ENCODE measurements at regions not wholly inside any gene's neighbourhood (a gene's known extent, or its start where the extent isn't known, plus 50 kb on each side); places are given as distances from the start of the nearest gene placed in this dataset.

DNA sequence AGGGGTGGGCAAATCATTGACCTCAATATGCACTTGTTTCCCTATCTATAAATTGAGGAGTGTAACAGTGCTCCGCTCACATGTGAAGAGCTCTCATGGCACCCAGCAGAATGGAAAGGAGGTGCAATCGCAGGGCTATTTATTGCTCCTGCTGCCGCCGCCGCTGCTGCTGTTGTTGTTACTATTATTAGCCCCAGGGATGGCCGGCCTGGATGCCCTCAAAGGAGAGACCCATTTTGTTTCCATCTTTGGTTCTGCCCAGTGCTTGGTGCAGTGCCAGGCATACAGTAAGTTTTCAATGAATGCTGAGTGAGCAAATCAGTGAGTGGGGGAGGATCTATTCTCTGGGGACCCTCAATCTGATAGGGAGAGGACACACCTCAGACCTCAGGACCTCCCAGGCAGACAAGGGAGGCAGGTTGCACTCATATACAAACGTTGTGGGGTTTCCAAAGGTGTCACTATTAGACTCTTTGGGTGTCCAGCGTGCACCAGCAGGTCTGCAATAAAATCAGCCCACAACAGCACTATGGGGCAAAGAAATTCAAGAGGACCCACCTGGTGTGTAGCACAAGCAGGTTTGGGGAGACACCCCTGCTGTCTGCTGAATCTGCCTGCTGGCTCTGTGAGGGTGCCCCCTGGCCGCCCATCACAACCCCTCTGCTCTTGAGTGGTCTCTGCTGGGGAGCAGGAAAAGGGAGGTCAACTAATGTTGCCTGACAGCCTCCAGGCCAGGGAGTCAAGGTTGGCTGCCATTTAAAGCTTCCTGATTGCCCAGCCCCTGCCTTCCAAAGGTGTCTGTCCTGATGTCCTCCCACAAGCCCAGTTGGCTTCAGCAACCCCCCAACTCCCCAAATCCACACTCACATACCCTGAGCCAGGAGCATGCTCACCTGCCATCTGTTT, 136.3 kb downstream of the ACTL8 start:
- TF ChIP-seq TAF1 (IDR thresholded peaks at IDR 0.05; ENCODE audit: borderline replicate concordance, insufficient read depth, low read length) (no peak), SIN3A (IDR thresholded peaks at IDR 0.05; ENCODE audit: borderline replicate concordance, insufficient read depth, low read length) (no peak), POLR2AphosphoS5 (IDR thresholded peaks at IDR 0.05; ENCODE audit: low read depth, low read length) (no peak), FOXP2 (optimal IDR thresholded peaks at IDR 0.05; ENCODE audit: borderline replicate concordance, extremely low read depth, extremely low read length, insufficient read depth) (no peak)
- TF ChIP-seq, protein P1, sequence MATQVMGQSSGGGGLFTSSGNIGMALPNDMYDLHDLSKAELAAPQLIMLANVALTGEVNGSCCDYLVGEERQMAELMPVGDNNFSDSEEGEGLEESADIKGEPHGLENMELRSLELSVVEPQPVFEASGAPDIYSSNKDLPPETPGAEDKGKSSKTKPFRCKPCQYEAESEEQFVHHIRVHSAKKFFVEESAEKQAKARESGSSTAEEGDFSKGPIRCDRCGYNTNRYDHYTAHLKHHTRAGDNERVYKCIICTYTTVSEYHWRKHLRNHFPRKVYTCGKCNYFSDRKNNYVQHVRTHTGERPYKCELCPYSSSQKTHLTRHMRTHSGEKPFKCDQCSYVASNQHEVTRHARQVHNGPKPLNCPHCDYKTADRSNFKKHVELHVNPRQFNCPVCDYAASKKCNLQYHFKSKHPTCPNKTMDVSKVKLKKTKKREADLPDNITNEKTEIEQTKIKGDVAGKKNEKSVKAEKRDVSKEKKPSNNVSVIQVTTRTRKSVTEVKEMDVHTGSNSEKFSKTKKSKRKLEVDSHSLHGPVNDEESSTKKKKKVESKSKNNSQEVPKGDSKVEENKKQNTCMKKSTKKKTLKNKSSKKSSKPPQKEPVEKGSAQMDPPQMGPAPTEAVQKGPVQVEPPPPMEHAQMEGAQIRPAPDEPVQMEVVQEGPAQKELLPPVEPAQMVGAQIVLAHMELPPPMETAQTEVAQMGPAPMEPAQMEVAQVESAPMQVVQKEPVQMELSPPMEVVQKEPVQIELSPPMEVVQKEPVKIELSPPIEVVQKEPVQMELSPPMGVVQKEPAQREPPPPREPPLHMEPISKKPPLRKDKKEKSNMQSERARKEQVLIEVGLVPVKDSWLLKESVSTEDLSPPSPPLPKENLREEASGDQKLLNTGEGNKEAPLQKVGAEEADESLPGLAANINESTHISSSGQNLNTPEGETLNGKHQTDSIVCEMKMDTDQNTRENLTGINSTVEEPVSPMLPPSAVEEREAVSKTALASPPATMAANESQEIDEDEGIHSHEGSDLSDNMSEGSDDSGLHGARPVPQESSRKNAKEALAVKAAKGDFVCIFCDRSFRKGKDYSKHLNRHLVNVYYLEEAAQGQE (IDR thresholded peaks at IDR 0.05; ENCODE audit: insufficient read depth in 1 of 2, low read depth in 2 of 2, low read length in 2 of 2) = no peak
